ENCODE measurements at regions not wholly inside any gene's neighbourhood (a gene's known extent, or its start where the extent isn't known, plus 50 kb on each side); places are given as distances from the start of the nearest gene placed in this dataset.

- intact Hi-C loops (cut with micrococcal nuclease; ENCODE audit: unreplicated experiment), result no loop called here
- DNase-seq, result no peak
- POLR2A ChIA-PET, result no interaction called here
- Mint-ChIP-seq H3K4me3 (ENCODE audit: unreplicated experiment) (no peak overlapping the region), H3K27me3 (ENCODE audit: insufficient read depth, unreplicated experiment) (no peaks in the 10 kb centered on the region), H3K4me1 (ENCODE audit: low read depth, unreplicated experiment) (no peaks in the 10 kb centered on the region), H3K9me3 (ENCODE audit: unreplicated experiment) (no peaks in the 10 kb centered on the region), H3K36me3 (ENCODE audit: insufficient read depth, unreplicated experiment) (no peaks in the 10 kb centered on the region), H3K27ac (ENCODE audit: unreplicated experiment) (no peak overlapping the region)
- Histone ChIP-seq H3K4me3 (ENCODE audit: low read depth, low read length) (no peak overlapping the region), H3K9me3 (no peaks in the 10 kb centered on the region), H3K27me3 (replicated peaks; ENCODE audit: control insufficient read depth, insufficient read depth, low read length) (no peaks in the 10 kb centered on the region), H3K4me1 (no peaks in the 10 kb centered on the region), H3K36me3 (ENCODE audit: control insufficient read depth, insufficient read depth, low read length) (no peaks in the 10 kb centered on the region)
- BruUV-seq (replicated peaks), result no TSS peak
- TF ChIP-seq CTCF (IDR thresholded peaks at IDR 0.05; ENCODE audit: insufficient read depth in 1 of 2, low read depth in 1 of 2, low read length in 1 of 2, severe bottlenecking in 1 of 2, unreplicated experiment in 1 of 2), result no peak
- CTCF ChIA-PET, result no interaction called here
These were observed 611.4 kb downstream of the SEMA5A start for GRCh38 chr5:8934455-8934854.

- peaks cover 3% of the 10 kb centered on the region for H3K27me3 Mint-ChIP-seq (ENCODE audit: insufficient read depth, unreplicated experiment)
- no peak overlapping the region for H3K4me3 ChIP-seq (ENCODE audit: low read depth, low read length)
- no peaks in the 10 kb centered on the region for H3K9me3 ChIP-seq
- no peaks in the 10 kb centered on the region for H3K4me1 ChIP-seq
- H3K9me3 Mint-ChIP-seq (ENCODE audit: unreplicated experiment), result peaks cover 21% of the 10 kb centered on the region
- H3K36me3 Mint-ChIP-seq (ENCODE audit: insufficient read depth, unreplicated experiment), result no peaks in the 10 kb centered on the region
- H3K27me3 ChIP-seq (replicated peaks; ENCODE audit: control insufficient read depth, insufficient read depth, low read length), result no peaks in the 10 kb centered on the region
- BruUV-seq (replicated peaks), result no TSS peak
- no peaks in the 10 kb centered on the region for H3K36me3 ChIP-seq (ENCODE audit: control insufficient read depth, insufficient read depth, low read length)
- ChIA-PET CTCF (no interaction called here), POLR2A (no interaction called here)
- TF ChIP-seq CTCF (IDR thresholded peaks at IDR 0.05; ENCODE audit: insufficient read depth in 1 of 2, low read depth in 1 of 2, low read length in 1 of 2, severe bottlenecking in 1 of 2, unreplicated experiment in 1 of 2), result no peak
- no peak overlapping the region for H3K27ac Mint-ChIP-seq (ENCODE audit: unreplicated experiment)
- H3K4me3 Mint-ChIP-seq (ENCODE audit: unreplicated experiment), result no peak overlapping the region
- DNase-seq, result no peak
- intact Hi-C loops (cut with micrococcal nuclease; ENCODE audit: unreplicated experiment), result no loop called here
- no peaks in the 10 kb centered on the region for H3K4me1 Mint-ChIP-seq (ENCODE audit: low read depth, unreplicated experiment)
These were observed 604.9 kb downstream of the SEMA5A start for GRCh38 chr5:8940934-8941333.

GRCh38 chr5:8943301-8943700 is 602.6 kb downstream of the SEMA5A start:
- no peaks in the 10 kb centered on the region for H3K4me1 Mint-ChIP-seq (ENCODE audit: low read depth, unreplicated experiment)
- intact Hi-C loops (cut with micrococcal nuclease; ENCODE audit: unreplicated experiment), result no loop called here

More at GRCh38 chr5:8943301-8943700, 602.6 kb downstream of the SEMA5A start:
- H3K4me3 Mint-ChIP-seq (ENCODE audit: unreplicated experiment), result no peak overlapping the region
- ChIA-PET CTCF (no interaction called here), POLR2A (no interaction called here)
- peaks cover 3% of the 10 kb centered on the region for H3K27me3 Mint-ChIP-seq (ENCODE audit: insufficient read depth, unreplicated experiment)
- H3K36me3 Mint-ChIP-seq (ENCODE audit: insufficient read depth, unreplicated experiment), result no peaks in the 10 kb centered on the region
- Histone ChIP-seq H3K9me3 (no peaks in the 10 kb centered on the region), H3K4me3 (ENCODE audit: low read depth, low read length) (no peak overlapping the region), H3K4me1 (no peaks in the 10 kb centered on the region), H3K36me3 (ENCODE audit: control insufficient read depth, insufficient read depth, low read length) (no peaks in the 10 kb centered on the region), H3K27me3 (replicated peaks; ENCODE audit: control insufficient read depth, insufficient read depth, low read length) (no peaks in the 10 kb centered on the region)
- no TSS peak for BruUV-seq (replicated peaks)
- H3K9me3 Mint-ChIP-seq (ENCODE audit: unreplicated experiment), result peaks cover 21% of the 10 kb centered on the region
- TF ChIP-seq CTCF (IDR thresholded peaks at IDR 0.05; ENCODE audit: insufficient read depth in 1 of 2, low read depth in 1 of 2, low read length in 1 of 2, severe bottlenecking in 1 of 2, unreplicated experiment in 1 of 2), result no peak
- no peak overlapping the region for H3K27ac Mint-ChIP-seq (ENCODE audit: unreplicated experiment)
- no peak for DNase-seq

All from Caco-2 (cell line).